Myocyte (in vitro differentiated cells): ENCODE measurements at regions not wholly inside any gene's neighbourhood (a gene's known extent, or its start where the extent isn't known, plus 50 kb on each side); places are given as distances from the start of the nearest gene placed in this dataset.
"Not testable (repeated sequence)": the region's sequence is repeated elsewhere in the genome, so short reads cannot be mapped to it uniquely, and the experiment has no call there.

Experiments
- DNase-seq: peaks from one replicate; pipeline ENCODE4 v3.0.0-alpha.2; 2012; ENCODE audit warnings: low read depth

GRCh38 chr3:74921676-74922075 is 307.2 kb upstream of the CNTN3 start:
- no peak for DNase-seq

GRCh38 chr3:74920721-74921350 is 306.4 kb upstream of the CNTN3 start:
- no peak for DNase-seq

- no peak for DNase-seq
Measured at GRCh38 chr3:74916696-74917095, 302.2 kb upstream of the CNTN3 start.

GRCh38 chr3:74906181-74906580 is 291.7 kb upstream of the CNTN3 start:
- DNase-seq = no peak

GRCh38 chr3:74905478-74905877 is 291.0 kb upstream of the CNTN3 start:
- no peak for DNase-seq

GRCh38 chr3:74904646-74905045 is 290.2 kb upstream of the CNTN3 start:
- no peak for DNase-seq

- not testable (repeated sequence) for DNase-seq
Measured at GRCh38 chr3:74899796-74900516, 285.5 kb upstream of the CNTN3 start.

GRCh38 chr3:74897006-74897405 is 282.5 kb upstream of the CNTN3 start:
- no peak for DNase-seq

GRCh38 chr3:74891312-74891711 is 276.9 kb upstream of the CNTN3 start:
- no peak for DNase-seq

GRCh38 chr3:74883690-74884089 is 269.2 kb upstream of the CNTN3 start:
- DNase-seq = no peak

- no peak for DNase-seq
Measured at GRCh38 chr3:74883222-74883621, 268.8 kb upstream of the CNTN3 start.

GRCh38 chr3:74880237-74880636 is 265.8 kb upstream of the CNTN3 start:
- no peak for DNase-seq

- DNase-seq = no peak
Measured at GRCh38 chr3:74866357-74867030, 252.0 kb upstream of the CNTN3 start.

GRCh38 chr3:74862476-74862875 is 248.0 kb upstream of the CNTN3 start:
- DNase-seq = no peak

- no peak for DNase-seq
Measured at GRCh38 chr3:74861211-74861610, 246.8 kb upstream of the CNTN3 start.

- no peak for DNase-seq
Measured at GRCh38 chr3:74858086-74858485, 243.6 kb upstream of the CNTN3 start.

GRCh38 chr3:74850381-74850780 is 235.9 kb upstream of the CNTN3 start:
- no peak for DNase-seq

- DNase-seq = no peak
Measured at GRCh38 chr3:74847093-74847492, 232.6 kb upstream of the CNTN3 start.

- no peak for DNase-seq
Measured at GRCh38 chr3:74845081-74845480, 230.6 kb upstream of the CNTN3 start.

- no peak for DNase-seq
Measured at GRCh38 chr3:74844428-74844827, 230.0 kb upstream of the CNTN3 start.

- DNase-seq = no peak
Measured at GRCh38 chr3:74842649-74843048, 228.2 kb upstream of the CNTN3 start.

- DNase-seq = no peak
Measured at GRCh38 chr3:74842141-74842540, 227.7 kb upstream of the CNTN3 start.

- no peak for DNase-seq
Measured at GRCh38 chr3:74839566-74839965, 225.1 kb upstream of the CNTN3 start.
